Nephron (organoid): ENCODE measurements at regions not wholly inside any gene's neighbourhood (a gene's known extent, or its start where the extent isn't known, plus 50 kb on each side); places are given as distances from the start of the nearest gene placed in this dataset.

Source experiments
- H3K27ac Mint-ChIP-seq, 3 experiments: 2 replicates each; pipeline ENCODE4 v1.8.0; 2020; ENCODE audit warnings: mixed read lengths in 3 of 3, mild to moderate bottlenecking in 2 of 3, moderate library complexity in 1 of 3
- H3K27me3 Mint-ChIP-seq: 2 replicates; pipeline ENCODE4 v1.8.0; 2021; ENCODE audit warnings: low read depth, mild to moderate bottlenecking, moderate library complexity, mixed read lengths
- H3K36me3 Mint-ChIP-seq: 2 replicates; pipeline ENCODE4 v1.8.0; 2020; ENCODE audit warnings: low read depth, mixed read lengths
- H3K4me1 Mint-ChIP-seq: 2 replicates; pipeline ENCODE4 v1.8.0; 2020; ENCODE audit warnings: mixed read lengths
- H3K4me3 Mint-ChIP-seq, 3 experiments: 2 replicates each; pipeline ENCODE4 v1.8.0; 2020; ENCODE audit warnings: mild to moderate bottlenecking in 3 of 3, mixed read lengths in 3 of 3, moderate library complexity in 2 of 3
- H3K9me3 Mint-ChIP-seq: 2 replicates; pipeline ENCODE4 v1.8.0; 2020; ENCODE audit warnings: mixed read lengths
- TF ChIP-seq, protein P1 (sequence below), 3 experiments: fragments of 200-600 bp; sonication (generic); IDR thresholded peaks; one replicate each; pipeline ENCODE4 v1.5.0; 2021; ENCODE audit warnings: antibody characterized with exemption in 3 of 3; ENCODE audit not compliant: unreplicated experiment in 3 of 3

DNA sequence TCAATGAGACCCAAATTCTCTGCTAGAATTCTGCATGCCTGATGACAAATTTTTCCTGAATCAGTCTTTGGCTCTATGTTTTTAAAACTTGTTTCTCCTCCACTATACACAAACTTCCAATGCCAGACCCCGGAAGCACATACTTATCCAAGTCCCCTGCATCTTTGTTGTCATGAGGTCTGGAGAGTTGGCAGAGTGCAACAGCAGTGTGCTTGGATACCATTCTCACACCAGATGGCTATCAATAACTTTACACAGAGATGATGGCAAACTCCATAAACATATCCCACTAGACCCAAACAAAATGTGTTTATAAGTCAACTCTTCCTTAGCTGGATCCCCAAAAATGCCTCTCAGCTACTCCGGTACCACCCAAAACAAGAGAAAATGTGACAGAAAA lies 337.7 kb upstream of the TRPC7 start:
- H3K4me1 Mint-ChIP-seq: no peaks in the 10 kb centered on the region
- H3K9me3 Mint-ChIP-seq: no peaks in the 10 kb centered on the region
- TF ChIP-seq, protein P1, sequence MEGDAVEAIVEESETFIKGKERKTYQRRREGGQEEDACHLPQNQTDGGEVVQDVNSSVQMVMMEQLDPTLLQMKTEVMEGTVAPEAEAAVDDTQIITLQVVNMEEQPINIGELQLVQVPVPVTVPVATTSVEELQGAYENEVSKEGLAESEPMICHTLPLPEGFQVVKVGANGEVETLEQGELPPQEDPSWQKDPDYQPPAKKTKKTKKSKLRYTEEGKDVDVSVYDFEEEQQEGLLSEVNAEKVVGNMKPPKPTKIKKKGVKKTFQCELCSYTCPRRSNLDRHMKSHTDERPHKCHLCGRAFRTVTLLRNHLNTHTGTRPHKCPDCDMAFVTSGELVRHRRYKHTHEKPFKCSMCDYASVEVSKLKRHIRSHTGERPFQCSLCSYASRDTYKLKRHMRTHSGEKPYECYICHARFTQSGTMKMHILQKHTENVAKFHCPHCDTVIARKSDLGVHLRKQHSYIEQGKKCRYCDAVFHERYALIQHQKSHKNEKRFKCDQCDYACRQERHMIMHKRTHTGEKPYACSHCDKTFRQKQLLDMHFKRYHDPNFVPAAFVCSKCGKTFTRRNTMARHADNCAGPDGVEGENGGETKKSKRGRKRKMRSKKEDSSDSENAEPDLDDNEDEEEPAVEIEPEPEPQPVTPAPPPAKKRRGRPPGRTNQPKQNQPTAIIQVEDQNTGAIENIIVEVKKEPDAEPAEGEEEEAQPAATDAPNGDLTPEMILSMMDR (IDR thresholded peaks at IDR 0.05; ENCODE audit: unreplicated experiment in 3 of 3): no peak
- H3K36me3 Mint-ChIP-seq: no peaks in the 10 kb centered on the region
- H3K27me3 Mint-ChIP-seq: peaks cover 3% of the 10 kb centered on the region
- H3K27ac Mint-ChIP-seq: no peak overlapping the region
- no peak overlapping the region for H3K4me3 Mint-ChIP-seq

DNA sequence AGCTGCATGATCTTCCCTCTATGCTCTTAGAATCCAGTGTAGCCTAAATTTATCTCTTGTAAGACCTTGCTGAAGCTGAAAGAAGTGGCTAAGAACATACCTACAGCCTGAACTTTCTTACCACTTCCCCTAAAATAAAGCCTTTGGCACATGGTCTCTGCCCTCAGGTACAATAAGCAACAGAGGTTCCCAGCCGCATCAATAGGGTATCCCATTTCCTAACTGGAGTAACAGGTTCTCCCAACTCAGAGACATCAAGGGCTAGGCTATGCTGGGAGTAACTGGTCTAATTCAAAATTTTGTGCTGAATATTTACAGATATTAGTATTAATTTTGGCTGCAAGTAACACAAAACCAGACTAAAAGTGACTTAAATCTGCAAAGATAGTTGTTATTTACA lies 335.8 kb upstream of the TRPC7 start:
- Mint-ChIP-seq H3K9me3 (no peaks in the 10 kb centered on the region), H3K4me1 (no peaks in the 10 kb centered on the region), H3K27me3 (peaks cover 3% of the 10 kb centered on the region), H3K36me3 (no peaks in the 10 kb centered on the region), H3K4me3 (no peak overlapping the region), H3K27ac (no peak overlapping the region)
- TF ChIP-seq, protein P1 (IDR thresholded peaks at IDR 0.05; ENCODE audit: unreplicated experiment in 3 of 3): no peak

DNA sequence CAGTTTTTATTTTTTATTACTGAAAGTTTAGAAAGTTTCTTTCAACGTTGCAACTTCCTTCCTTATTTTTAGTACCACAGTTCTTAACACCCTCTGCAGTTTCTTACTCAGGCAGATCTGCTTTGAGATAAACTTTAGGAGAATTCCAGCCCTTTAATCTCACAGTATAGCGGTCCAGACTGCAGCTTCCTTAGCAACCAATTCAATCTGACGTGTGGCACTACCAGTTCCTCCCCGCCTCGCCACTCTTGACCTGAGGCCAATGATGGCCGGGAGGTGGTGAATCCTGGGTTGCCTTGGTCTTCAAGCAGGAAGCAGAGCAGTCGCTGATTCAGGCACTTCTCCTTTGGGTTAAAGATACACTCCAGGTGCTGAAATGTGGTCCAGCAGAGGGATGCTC lies 334.3 kb upstream of the TRPC7 start:
- H3K36me3 Mint-ChIP-seq: no peaks in the 10 kb centered on the region
- no peaks in the 10 kb centered on the region for H3K4me1 Mint-ChIP-seq
- H3K4me3 Mint-ChIP-seq: no peak overlapping the region
- H3K27ac Mint-ChIP-seq: no peak overlapping the region
- H3K27me3 Mint-ChIP-seq: peaks cover 3% of the 10 kb centered on the region
- H3K9me3 Mint-ChIP-seq: no peaks in the 10 kb centered on the region
- TF ChIP-seq, protein P1 (IDR thresholded peaks at IDR 0.05; ENCODE audit: unreplicated experiment in 3 of 3): no peak

DNA sequence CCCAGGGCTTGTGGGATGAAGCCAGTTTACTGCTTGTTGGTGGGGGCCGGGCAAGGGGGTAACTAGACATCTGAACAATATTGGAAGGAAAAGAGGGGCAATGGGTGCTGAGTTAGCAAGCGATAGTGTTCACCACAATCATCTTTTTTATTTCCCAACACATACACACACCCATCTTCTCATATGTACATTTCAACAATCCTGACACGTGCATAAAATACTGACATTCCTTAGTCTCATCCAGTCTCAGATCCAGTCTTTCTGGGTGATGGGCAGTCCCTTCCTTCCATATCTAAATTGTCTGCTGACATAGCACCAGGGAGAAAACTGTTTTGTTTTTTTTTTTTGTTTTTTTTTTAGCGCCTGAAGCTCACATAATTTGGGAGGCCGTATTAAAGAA lies 333.6 kb upstream of the TRPC7 start:
- Mint-ChIP-seq H3K27ac (no peak overlapping the region), H3K4me3 (no peak overlapping the region), H3K4me1 (no peaks in the 10 kb centered on the region), H3K9me3 (no peaks in the 10 kb centered on the region), H3K27me3 (peaks cover 3% of the 10 kb centered on the region), H3K36me3 (no peaks in the 10 kb centered on the region)
- TF ChIP-seq, protein P1 (IDR thresholded peaks at IDR 0.05; ENCODE audit: unreplicated experiment in 3 of 3): no peak

DNA sequence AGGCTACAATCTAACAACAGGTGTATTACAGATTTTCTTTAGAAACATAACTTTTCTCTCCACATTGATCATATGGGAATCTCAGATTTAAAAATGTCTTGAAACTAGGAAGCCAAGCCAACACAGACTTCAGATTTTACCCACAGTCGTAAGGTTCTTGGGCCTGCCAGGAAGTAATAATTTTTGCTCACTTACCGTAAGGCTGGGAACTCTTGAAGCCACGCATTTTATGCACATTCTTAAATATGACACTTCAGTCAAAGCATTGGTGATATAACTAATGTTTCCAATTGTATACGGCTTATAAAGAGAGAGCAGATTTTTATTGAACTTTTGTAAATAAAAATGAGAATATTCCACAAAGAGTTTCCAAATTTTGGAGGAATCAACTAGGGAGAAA lies 328.9 kb upstream of the TRPC7 start:
- Mint-ChIP-seq H3K9me3 (peaks cover 9% of the 10 kb centered on the region), H3K27ac (no peak overlapping the region), H3K4me3 (no peak overlapping the region), H3K27me3 (peaks cover 3% of the 10 kb centered on the region), H3K4me1 (no peaks in the 10 kb centered on the region), H3K36me3 (no peaks in the 10 kb centered on the region)
- TF ChIP-seq, protein P1 (IDR thresholded peaks at IDR 0.05; ENCODE audit: unreplicated experiment in 3 of 3): no peak

DNA sequence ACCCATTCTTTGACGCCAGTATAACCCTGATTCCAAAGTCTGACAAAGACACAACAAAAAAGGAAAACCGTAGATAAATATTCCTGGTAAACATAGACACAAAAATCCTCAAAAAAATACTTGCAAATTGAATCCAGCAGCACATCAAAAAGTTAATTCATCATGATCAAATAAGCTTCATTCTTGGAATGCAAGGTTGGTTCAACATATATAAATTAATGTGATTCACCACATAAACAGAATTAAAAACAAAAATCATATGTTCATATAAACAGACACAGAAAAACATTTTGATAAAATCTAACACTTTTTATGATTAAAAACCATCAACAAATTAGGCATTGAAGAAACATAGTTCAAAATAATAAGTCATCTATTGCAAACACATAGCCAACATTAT lies 324.2 kb upstream of the TRPC7 start:
- H3K27ac Mint-ChIP-seq: no peak overlapping the region
- H3K4me1 Mint-ChIP-seq: no peaks in the 10 kb centered on the region
- TF ChIP-seq, protein P1 (IDR thresholded peaks at IDR 0.05; ENCODE audit: unreplicated experiment in 3 of 3): no peak
- H3K4me3 Mint-ChIP-seq: no peak overlapping the region
- H3K9me3 Mint-ChIP-seq: peaks cover 41% of the 10 kb centered on the region
- no peaks in the 10 kb centered on the region for H3K27me3 Mint-ChIP-seq
- H3K36me3 Mint-ChIP-seq: peaks cover 5% of the 10 kb centered on the region
